WTC11 (cell line): ENCODE measurements at regions not wholly inside any gene's neighbourhood (a gene's known extent, or its start where the extent isn't known, plus 50 kb on each side); places are given as distances from the start of the nearest gene placed in this dataset.

ENCODE experiments used
- ATAC-seq: fragments of 200-7000 bp; cut with Tn5 transposase; 2 replicates; pipeline ENCODE4 v1.10.0; 2021; ENCODE audit warnings: mild to moderate bottlenecking, moderate library complexity
- CTCF ChIA-PET: fragments of 300-600 bp; sonication (Branson Sonifier 250); formaldehyde crosslinking; loops from one replicate; lab custom pipeline; 2021; ENCODE audit warnings: antibody characterized with exemption; lab: Charles Lee
- POLR2A ChIA-PET: fragments of 350-600 bp; sonication (Branson Sonifier 250); formaldehyde crosslinking; loops from one replicate; lab custom pipeline; 2021; ENCODE audit warnings: antibody characterized with exemption; lab: Charles Lee
- DNase-seq: peaks from one replicate; pipeline ENCODE4 v3.0.0; 2021; ENCODE audit warnings: low spot score
- H3K27ac Mint-ChIP-seq: 2 replicates; pipeline ENCODE4 v1.8.0; 2021; ENCODE audit warnings: mixed read lengths
- H3K27me3 Mint-ChIP-seq: 2 replicates; pipeline ENCODE4 v1.8.0; 2021; ENCODE audit warnings: low read depth, mild to moderate bottlenecking, moderate library complexity, mixed read lengths
- H3K36me3 Mint-ChIP-seq: 2 replicates; pipeline ENCODE4 v1.8.0; 2021; ENCODE audit warnings: mixed read lengths
- H3K4me1 Mint-ChIP-seq: 2 replicates; pipeline ENCODE4 v1.8.0; 2022; ENCODE audit warnings: mixed read lengths
- H3K4me3 Mint-ChIP-seq: 2 replicates; pipeline ENCODE4 v1.8.0; 2021; ENCODE audit warnings: mild to moderate bottlenecking, moderate library complexity, mixed read lengths
- H3K9me3 Mint-ChIP-seq: 2 replicates; pipeline ENCODE4 v1.8.0; 2021; ENCODE audit warnings: mixed read lengths
- ATF6 ChIP-seq: sonication (generic); formaldehyde crosslinking; IDR thresholded peaks from 2 replicates; pipeline ENCODE4 v1.8.1; 2023; ENCODE audit warnings: mild to moderate bottlenecking, missing genetic modification reagents
- CREM ChIP-seq: sonication (generic); formaldehyde crosslinking; IDR thresholded peaks from 2 replicates; pipeline ENCODE4 v1.8.1; 2022; ENCODE audit warnings: mild to moderate bottlenecking, missing genetic modification reagents, moderate library complexity
- CTCF ChIP-seq: fragments of 200-600 bp; IDR thresholded peaks from 2 replicates; pipeline ENCODE4 v1.8.0; 2022; ENCODE audit warnings: antibody characterized with exemption
- E2F1 ChIP-seq: sonication (generic); formaldehyde crosslinking; IDR thresholded peaks from 2 replicates; pipeline ENCODE4 v1.8.0; 2022; ENCODE audit warnings: mild to moderate bottlenecking, missing genetic modification reagents
- E2F5 ChIP-seq: sonication (generic); formaldehyde crosslinking; IDR thresholded peaks from 2 replicates; pipeline ENCODE4 v1.8.1; 2022; ENCODE audit warnings: mild to moderate bottlenecking, moderate library complexity, missing genetic modification reagents
- GTF2I ChIP-seq: fragments of 250-450 bp; sonication (Bioruptor Pico); conservative IDR thresholded peaks from 2 replicates; pipeline ENCODE4 v1.4.0; 2021; ENCODE audit warnings: mild to moderate bottlenecking
- IRF2 ChIP-seq: sonication (generic); formaldehyde crosslinking; IDR thresholded peaks from 2 replicates; pipeline ENCODE4 v1.8.0; 2022; ENCODE audit warnings: low read depth, missing genetic modification reagents, borderline replicate concordance
- KAT7 ChIP-seq: sonication (generic); formaldehyde crosslinking; IDR thresholded peaks from 2 replicates; pipeline ENCODE4 v1.8.1; 2023; ENCODE audit warnings: missing genetic modification reagents, mild to moderate bottlenecking, borderline replicate concordance
- MYBL2 ChIP-seq: sonication (generic); formaldehyde crosslinking; IDR thresholded peaks from 2 replicates; pipeline ENCODE4 v1.8.1; 2023; ENCODE audit warnings: mild to moderate bottlenecking, moderate library complexity, missing genetic modification reagents
- NFYB ChIP-seq: sonication (generic); formaldehyde crosslinking; conservative IDR thresholded peaks from 2 replicates; pipeline ENCODE4 v1.8.0; 2022; ENCODE audit warnings: low read depth, missing genetic modification reagents
- NR3C1 ChIP-seq: sonication (generic); formaldehyde crosslinking; conservative IDR thresholded peaks from 2 replicates; pipeline ENCODE4 v1.8.1; 2023; ENCODE audit warnings: low read depth, mild to moderate bottlenecking, missing genetic modification reagents
- RORB ChIP-seq: fragments of 250-450 bp; sonication (Bioruptor Pico); IDR thresholded peaks from 2 replicates; pipeline ENCODE4 v1.9.0; 2021; ENCODE audit warnings: mild to moderate bottlenecking
- STAT6 ChIP-seq: sonication (generic); formaldehyde crosslinking; conservative IDR thresholded peaks from 2 replicates; pipeline ENCODE4 v1.8.1; 2023; ENCODE audit warnings: mild to moderate bottlenecking, low read depth, missing genetic modification reagents, moderate library complexity
- TEAD1 ChIP-seq: sonication (generic); formaldehyde crosslinking; IDR thresholded peaks from 2 replicates; pipeline ENCODE4 v1.8.0; 2022; ENCODE audit warnings: mild to moderate bottlenecking, missing genetic modification reagents
- TP53 ChIP-seq: sonication (generic); formaldehyde crosslinking; IDR thresholded peaks from 2 replicates; pipeline ENCODE4 v1.8.1; 2023; ENCODE audit warnings: mild to moderate bottlenecking, missing genetic modification reagents
- USF1 ChIP-seq: sonication (generic); formaldehyde crosslinking; IDR thresholded peaks from 2 replicates; pipeline ENCODE4 v1.8.0; 2022; ENCODE audit warnings: mild to moderate bottlenecking, missing genetic modification reagents
- ZBTB21 ChIP-seq: sonication (generic); formaldehyde crosslinking; IDR thresholded peaks from 2 replicates; pipeline ENCODE4 v1.8.1; 2023; ENCODE audit warnings: mild to moderate bottlenecking, missing genetic modification reagents, borderline replicate concordance
- ZBTB43 ChIP-seq: sonication (generic); formaldehyde crosslinking; IDR thresholded peaks from 2 replicates; pipeline ENCODE4 v1.8.1; 2023; ENCODE audit warnings: mild to moderate bottlenecking, missing genetic modification reagents
- ZNF138 ChIP-seq: sonication (generic); formaldehyde crosslinking; conservative IDR thresholded peaks from 2 replicates; pipeline ENCODE4 v1.8.1; 2022; ENCODE audit warnings: mild to moderate bottlenecking, moderate library complexity, missing genetic modification reagents
- ZNF219 ChIP-seq: sonication (generic); formaldehyde crosslinking; IDR thresholded peaks from 2 replicates; pipeline ENCODE4 v1.8.0; 2023; ENCODE audit warnings: missing genetic modification reagents, mild to moderate bottlenecking, borderline replicate concordance

GRCh38 chr15:26442680-26443079, 330.2 kb downstream of the GABRB3 start (continued):
- TF ChIP-seq USF1 (no peak), GTF2I (CRISPR knock-in tag) (no peak), RORB (no peak), CREM (no peak)

- peaks cover 35% of the 10 kb centered on the region for H3K9me3 Mint-ChIP-seq
- POLR2A ChIA-PET = no interaction called here
- DNase-seq = no peak
- no peak overlapping the region for H3K4me3 Mint-ChIP-seq
- TF ChIP-seq IRF2 (CRISPR knock-in tag) (no peak), NR3C1 (CRISPR knock-in tag) (no peak), ZBTB43 (no peak), E2F1 (no peak), E2F5 (no peak), TEAD1 (CRISPR knock-in tag) (no peak), MYBL2 (CRISPR knock-in tag) (no peak), ATF6 (CRISPR knock-in tag) (no peak), NFYB (CRISPR knock-in tag) (no peak), ZNF219 (CRISPR knock-in tag) (no peak), ZNF138 (CRISPR knock-in tag) (no peak), TP53 (no peak), CTCF (no peak), ZBTB21 (CRISPR knock-in tag) (no peak), STAT6 (CRISPR knock-in tag) (no peak), KAT7 (no peak)
- TF ChIP-seq, all 79 proteins: peak for 0
- no peak overlapping the region for H3K27ac Mint-ChIP-seq
- no peak for ATAC-seq
- H3K4me1 Mint-ChIP-seq = no peaks in the 10 kb centered on the region
- peaks cover 4% of the 10 kb centered on the region for H3K36me3 Mint-ChIP-seq
- CTCF ChIA-PET = no interaction called here
- H3K27me3 Mint-ChIP-seq = no peaks in the 10 kb centered on the region; the same call in 1 of the 2 replicates
Observed at GRCh38 chr15:26439681-26440080, 333.2 kb downstream of the GABRB3 start.
